ENCODE measurements at regions not wholly inside any gene's neighbourhood (a gene's known extent, or its start where the extent isn't known, plus 50 kb on each side); places are given as distances from the start of the nearest gene placed in this dataset.

- DNase-seq (ENCODE audit: low read depth): no peak
These were observed 2086.5 kb upstream of the TENM3 start for GRCh38 chr4:180156684-180157083.

DNA sequence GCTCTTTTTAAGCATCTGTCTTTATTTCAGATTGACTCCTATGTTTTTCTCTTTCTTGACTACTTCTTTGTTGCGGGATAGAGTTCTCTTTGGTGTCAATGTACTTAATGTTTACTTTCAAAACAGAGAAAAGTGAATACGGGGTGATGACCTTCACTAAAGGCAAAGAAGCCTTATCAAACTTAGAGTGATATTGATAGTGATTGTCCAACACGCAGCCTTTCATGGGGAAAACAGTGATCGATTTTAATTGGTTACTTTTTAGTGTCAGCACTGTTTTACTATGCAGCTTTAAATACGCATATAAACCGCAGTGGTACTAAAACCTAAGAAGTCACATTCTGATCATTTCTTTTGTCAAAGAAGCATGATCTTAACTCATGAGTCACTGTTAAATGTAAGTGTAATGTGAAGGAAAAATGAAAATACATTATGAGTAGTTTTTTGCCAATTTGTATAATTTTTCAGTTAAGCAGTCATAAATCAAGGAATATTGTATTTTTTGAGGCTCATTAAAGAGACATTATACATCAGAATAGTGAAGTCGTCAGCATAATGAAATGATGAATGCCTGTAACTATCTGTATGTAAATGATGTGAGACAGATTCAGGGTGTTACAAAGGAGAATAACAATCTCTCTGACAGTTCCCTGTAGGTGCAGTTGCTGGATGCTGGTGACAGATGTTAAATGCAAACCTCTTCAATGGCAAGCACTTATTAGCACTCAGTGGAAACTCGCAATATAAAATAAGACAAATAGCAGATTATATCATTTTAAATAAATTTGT, 2082.8 kb upstream of the TENM3 start:
- no peak for DNase-seq (ENCODE audit: low read depth)

DNA sequence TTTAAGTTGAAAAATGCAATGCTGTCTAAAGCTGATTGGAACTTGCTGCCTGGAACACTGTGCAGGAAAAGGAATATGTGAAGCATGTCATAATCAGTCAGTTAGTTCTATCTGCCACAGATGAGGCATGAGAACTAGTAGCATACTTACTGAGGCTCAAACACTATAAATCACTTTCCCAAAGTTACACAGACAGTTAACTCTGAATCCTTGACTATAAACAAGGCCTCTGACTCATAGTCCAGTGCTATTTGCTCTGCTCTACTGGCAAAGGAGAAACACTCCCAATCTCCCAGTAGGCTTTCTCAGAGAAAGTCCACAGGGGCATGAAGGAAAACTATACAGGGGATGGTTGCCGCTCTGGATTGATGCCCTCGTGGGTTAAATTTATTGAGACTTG, 2078.4 kb upstream of the TENM3 start:
- DNase-seq (ENCODE audit: low read depth): no peak

GRCh38 chr4:180169394-180169793, 2073.8 kb upstream of the TENM3 start:
- DNase-seq (ENCODE audit: low read depth): no peak

DNA sequence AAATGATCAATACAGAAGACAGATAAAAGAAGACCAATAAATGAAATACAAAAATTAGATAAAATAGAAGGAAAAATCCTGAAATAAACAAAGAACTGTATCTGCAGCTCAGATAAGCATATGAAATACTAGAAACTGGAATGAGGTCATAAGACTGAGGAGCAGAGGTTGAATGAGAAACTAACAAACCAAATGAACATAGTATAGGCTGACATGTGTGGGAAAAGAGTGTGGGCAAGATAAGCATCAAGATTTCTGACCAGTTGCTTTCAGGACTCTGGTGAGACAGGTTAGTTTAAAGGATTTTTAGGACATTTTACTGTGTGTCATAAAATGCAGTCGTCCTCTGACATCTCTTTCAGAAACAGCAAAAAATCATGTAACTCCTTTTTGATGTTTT, 2073.2 kb upstream of the TENM3 start:
- no peak for DNase-seq (ENCODE audit: low read depth)

- DNase-seq (ENCODE audit: low read depth): no peak
These were observed 2064.1 kb upstream of the TENM3 start for GRCh38 chr4:180179146-180179545.

- DNase-seq (ENCODE audit: low read depth): no peak
These were observed 2053.5 kb upstream of the TENM3 start for GRCh38 chr4:180189666-180190065.

- DNase-seq (ENCODE audit: low read depth): no peak
These were observed 2052.8 kb upstream of the TENM3 start for GRCh38 chr4:180190382-180190781.

GRCh38 chr4:180197471-180197870, 2045.7 kb upstream of the TENM3 start:
- no peak for DNase-seq (ENCODE audit: low read depth)

- DNase-seq (ENCODE audit: low read depth): no peak
These were observed 2039.9 kb upstream of the TENM3 start for GRCh38 chr4:180203349-180203748.

- no peak for DNase-seq (ENCODE audit: low read depth)
These were observed 2037.9 kb upstream of the TENM3 start for GRCh38 chr4:180205276-180205675.

DNA sequence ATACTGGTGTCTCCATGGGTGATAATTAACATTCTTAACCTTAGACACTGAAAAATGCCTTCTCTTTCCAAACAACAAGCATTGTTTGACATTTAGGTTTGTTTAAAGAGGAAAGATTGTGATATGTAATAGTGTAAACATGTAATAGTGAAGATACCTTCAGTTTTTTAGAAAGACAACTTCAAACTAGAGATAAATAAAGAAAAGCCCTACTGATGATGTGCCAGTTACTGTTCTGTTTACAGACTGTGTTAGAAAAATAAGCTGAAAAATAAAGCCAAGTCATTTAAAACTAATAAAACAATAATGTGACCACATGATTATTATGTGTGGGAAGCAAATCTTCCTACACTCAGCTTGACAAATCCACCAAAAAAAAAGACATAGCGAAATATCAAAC, 2035.3 kb upstream of the TENM3 start:
- DNase-seq (ENCODE audit: low read depth): no peak

- DNase-seq (ENCODE audit: low read depth): no peak
These were observed 2026.1 kb upstream of the TENM3 start for GRCh38 chr4:180217070-180217469.

GRCh38 chr4:180219080-180219479, 2024.1 kb upstream of the TENM3 start:
- DNase-seq (ENCODE audit: low read depth): no peak

DNA sequence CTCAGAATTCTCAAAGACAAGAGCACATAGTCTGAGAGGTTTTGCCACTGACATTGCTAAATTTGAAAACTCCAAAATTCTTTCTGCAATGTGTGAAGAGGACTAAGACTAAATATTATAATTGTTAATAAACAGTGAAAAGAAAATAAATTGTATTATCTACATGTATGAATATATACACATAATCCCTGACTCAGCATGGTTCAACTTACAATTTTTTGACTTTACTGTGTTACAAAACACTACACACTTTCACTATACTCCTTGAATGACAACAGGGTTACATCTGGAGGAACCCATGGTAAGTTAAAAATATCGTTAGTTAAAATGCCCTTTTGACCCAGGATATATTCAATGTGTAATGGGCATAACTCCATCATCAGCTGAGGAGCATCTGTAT, 2017.2 kb upstream of the TENM3 start:
- DNase-seq (ENCODE audit: low read depth): no peak

GRCh38 chr4:180234730-180235129, 2008.5 kb upstream of the TENM3 start:
- no peak for DNase-seq (ENCODE audit: low read depth)

DNA sequence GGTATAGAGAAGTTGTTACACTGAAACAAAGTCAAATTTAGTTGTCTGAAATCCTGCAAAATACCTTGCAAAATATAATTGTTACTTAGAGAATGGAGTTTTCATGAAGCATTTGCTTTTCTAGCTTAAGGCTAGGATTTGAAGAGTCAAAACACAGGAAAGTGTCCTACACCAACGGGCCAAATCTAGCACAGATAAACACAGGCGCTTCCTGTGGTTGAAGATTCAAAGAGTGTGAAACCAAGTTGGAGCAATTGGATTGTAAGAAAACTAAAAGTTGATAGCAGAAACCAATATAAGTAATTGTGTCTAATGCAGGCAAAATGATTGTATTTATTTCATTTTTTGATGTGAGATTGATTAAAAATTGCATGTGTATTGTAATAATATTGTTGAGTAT, 2002.5 kb upstream of the TENM3 start:
- no peak for DNase-seq (ENCODE audit: low read depth)

DNA sequence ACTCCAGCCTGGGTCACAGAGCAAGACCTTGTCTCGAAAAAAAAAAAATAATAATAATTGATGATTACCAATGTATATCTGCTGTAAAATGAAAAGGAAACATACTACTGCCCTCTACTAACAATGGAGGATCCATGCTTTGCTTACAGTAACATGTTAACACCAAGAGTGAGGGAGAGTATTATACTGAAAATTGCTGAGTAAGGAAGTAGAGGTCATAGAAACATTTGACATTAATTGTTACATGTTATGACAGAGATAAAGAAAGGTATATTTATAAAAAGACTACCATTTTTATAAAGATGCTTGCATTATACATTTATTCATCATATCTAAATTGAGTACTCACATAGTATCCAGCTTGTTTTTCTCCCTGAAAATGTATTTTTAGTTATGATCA, 1989.8 kb upstream of the TENM3 start:
- DNase-seq (ENCODE audit: low read depth): no peak

GRCh38 chr4:180261346-180261745, 1981.9 kb upstream of the TENM3 start:
- no peak for DNase-seq (ENCODE audit: low read depth)

- no peak for DNase-seq (ENCODE audit: low read depth)
These were observed 1963.1 kb upstream of the TENM3 start for GRCh38 chr4:180280076-180280475.

DNA sequence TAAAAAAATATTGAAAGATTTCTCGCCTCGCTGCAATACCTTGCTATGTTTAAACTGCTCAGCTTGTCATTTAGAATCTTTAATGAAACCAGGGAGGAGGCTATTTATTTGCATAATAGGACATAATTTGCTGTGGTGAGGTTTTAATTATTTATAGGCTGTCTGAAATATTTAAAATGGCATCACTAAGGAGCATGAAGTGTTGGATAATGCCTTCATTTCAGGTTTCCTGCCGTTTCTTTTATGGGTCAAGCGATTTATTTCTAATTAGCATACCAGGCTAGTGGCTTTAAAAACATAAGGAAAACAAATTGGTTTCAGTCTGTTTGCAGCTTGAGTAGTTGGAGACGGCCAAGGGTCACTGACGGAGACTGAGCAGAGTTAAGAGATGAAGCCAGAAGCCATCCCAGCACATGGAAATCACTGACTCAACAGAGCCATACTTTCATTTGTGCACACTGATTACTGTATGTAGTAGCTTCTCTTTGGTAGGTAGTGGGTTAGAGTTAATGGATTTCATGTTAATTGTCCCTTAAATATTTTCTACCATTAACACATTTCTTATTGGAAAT, 1962.4 kb upstream of the TENM3 start:
- DNase-seq (ENCODE audit: low read depth): no peak

- DNase-seq (ENCODE audit: low read depth): no peak
These were observed 1961.5 kb upstream of the TENM3 start for GRCh38 chr4:180281724-180282123.

- DNase-seq (ENCODE audit: low read depth): no peak
These were observed 1958.9 kb upstream of the TENM3 start for GRCh38 chr4:180284267-180284666.

DNA sequence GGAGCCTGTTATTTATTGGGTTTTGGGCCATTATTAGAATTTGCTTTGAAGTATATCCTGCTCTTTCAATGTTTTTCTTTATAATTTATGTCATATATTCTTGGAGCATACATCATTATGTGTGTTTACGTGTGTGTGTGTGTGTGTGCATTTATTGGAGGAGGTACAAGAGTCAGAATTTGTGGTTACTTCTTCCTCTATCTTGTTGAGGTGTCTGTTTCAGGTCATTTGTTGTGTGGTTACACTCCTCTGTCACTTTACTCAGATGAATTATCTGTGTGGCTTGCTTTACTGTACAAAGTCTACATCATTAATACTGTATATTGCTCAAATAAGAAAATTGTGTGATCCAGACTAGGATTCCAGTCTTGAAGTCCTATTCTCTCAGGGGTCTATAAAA, 1957.4 kb upstream of the TENM3 start:
- DNase-seq (ENCODE audit: low read depth): no peak

All from activated gamma-delta T cell treated with anti-CD3 and anti-CD28 coated beads, Interleukin-2, amount 50 U/mL, for 16 hours (primary cell).